ENCODE measurements at regions not wholly inside any gene's neighbourhood (a gene's known extent, or its start where the extent isn't known, plus 50 kb on each side); places are given as distances from the start of the nearest gene placed in this dataset.

- H3K9me3 ChIP-seq = peaks cover 19% of the 10 kb centered on the region
- H3K27me3 ChIP-seq = no peaks in the 10 kb centered on the region
- DNase-seq = no peak
- no peak overlapping the region for H3K4me3 ChIP-seq (ENCODE audit: low read depth, low read length)
- no peaks in the 10 kb centered on the region for H3K4me1 ChIP-seq
- no peaks in the 10 kb centered on the region for H3K36me3 ChIP-seq
- TF ChIP-seq CTCF (IDR thresholded peaks at IDR 0.05; ENCODE audit: low read depth, low read length) = no peak
These were observed 1775.3 kb downstream of the TP53TG3F start for GRCh38 chr16:35234679-35235078.

DNA sequence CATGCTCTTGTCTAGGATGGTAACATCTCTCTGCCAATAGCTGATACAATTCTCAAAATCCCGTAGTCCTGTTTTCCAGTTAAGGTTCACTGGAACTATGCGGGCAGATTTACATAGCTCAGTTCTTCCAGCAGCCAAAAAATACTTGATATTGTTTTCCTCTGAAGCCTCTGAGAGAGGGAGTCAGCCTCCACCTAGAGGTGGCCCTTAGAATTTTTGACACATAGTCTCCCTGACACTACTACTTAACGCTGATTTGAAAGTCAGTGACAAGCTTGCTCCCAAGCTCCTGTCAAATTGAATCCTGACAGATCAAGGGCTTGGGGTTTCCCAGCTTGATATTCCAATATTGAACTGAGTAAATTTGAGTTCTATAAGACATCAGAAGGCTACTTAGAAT is 1780.1 kb downstream of the TP53TG3F start:
- DNase-seq = no peak
- Histone ChIP-seq H3K27me3 (no peaks in the 10 kb centered on the region), H3K4me3 (ENCODE audit: low read depth, low read length) (no peak overlapping the region), H3K36me3 (no peaks in the 10 kb centered on the region), H3K9me3 (peaks cover 15% of the 10 kb centered on the region), H3K4me1 (no peaks in the 10 kb centered on the region)
- no peak for TF ChIP-seq CTCF (IDR thresholded peaks at IDR 0.05; ENCODE audit: low read depth, low read length)

GRCh38 chr16:35249051-35249450 is 1789.6 kb downstream of the TP53TG3F start:
- Histone ChIP-seq H3K9me3 (no peaks in the 10 kb centered on the region; the same call in 1 of the 2 replicates), H3K27me3 (no peaks in the 10 kb centered on the region), H3K4me1 (no peaks in the 10 kb centered on the region), H3K36me3 (no peaks in the 10 kb centered on the region), H3K4me3 (ENCODE audit: low read depth, low read length) (no peak overlapping the region)
- DNase-seq = no peak
- no peak for TF ChIP-seq CTCF (IDR thresholded peaks at IDR 0.05; ENCODE audit: low read depth, low read length)

DNA sequence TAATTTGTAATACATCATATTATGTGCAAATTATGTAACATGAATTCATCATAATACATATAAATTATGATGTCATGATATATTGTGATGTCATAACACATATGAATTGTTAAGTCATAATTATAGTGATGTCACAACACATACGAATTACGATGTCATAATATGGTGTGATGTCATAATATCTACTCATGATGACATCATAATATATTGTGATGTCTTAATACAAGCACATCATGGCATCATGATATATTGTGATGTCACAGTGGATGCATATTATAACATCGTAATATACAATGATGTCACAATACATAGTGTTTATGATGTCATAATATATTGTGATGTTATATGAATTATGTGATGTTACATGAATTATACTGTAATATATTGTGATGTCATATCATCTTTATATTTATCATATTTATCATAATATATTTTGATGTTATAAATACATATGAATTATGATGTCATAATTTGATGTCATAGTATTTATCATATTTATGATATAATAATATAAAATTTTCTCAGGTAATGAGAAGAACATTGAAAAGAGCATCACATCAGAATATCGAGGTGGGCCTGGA is 1793.0 kb downstream of the TP53TG3F start:
- no peak for DNase-seq
- Histone ChIP-seq H3K4me3 (ENCODE audit: low read depth, low read length) (no peak overlapping the region), H3K4me1 (no peaks in the 10 kb centered on the region), H3K36me3 (no peaks in the 10 kb centered on the region), H3K9me3 (no peaks in the 10 kb centered on the region; the same call in 1 of the 2 replicates), H3K27me3 (no peaks in the 10 kb centered on the region)
- no peak for TF ChIP-seq CTCF (IDR thresholded peaks at IDR 0.05; ENCODE audit: low read depth, low read length)

DNA sequence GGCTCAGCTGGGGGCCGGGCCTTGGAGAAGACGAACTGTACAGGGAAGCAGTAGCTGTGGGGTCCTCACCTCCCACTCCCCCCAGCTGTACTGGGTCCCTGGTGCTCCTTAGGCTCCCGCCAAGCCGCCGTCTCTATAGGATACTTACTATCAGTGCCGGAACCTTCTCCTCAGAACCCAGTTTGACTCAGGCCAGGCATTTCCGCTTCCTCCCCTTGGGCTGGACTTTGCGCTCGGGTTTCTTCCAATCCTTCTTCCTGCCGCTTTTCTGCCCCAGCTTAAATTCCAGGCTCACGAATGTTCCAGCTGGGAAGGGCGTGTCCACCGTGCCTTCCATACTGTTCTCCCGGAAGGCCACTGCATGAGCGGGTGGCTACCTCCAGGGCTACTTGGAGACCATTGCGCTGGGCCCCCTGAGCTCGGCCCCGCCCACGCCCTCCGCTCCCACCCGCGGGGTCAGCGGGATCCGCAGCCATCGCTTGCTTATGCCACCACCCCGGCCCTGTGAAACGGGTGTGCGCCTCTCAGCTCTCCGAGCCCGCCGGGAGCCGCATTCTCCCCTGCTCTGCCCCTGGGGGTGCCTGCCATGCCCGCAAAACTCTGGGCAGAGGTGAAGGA is 1795.9 kb downstream of the TP53TG3F start:
- Histone ChIP-seq H3K36me3 (no peaks in the 10 kb centered on the region), H3K4me3 (ENCODE audit: low read depth, low read length) (no peak overlapping the region), H3K4me1 (no peaks in the 10 kb centered on the region), H3K27me3 (no peaks in the 10 kb centered on the region), H3K9me3 (no peaks in the 10 kb centered on the region; the same call in none of the 2 replicates)
- TF ChIP-seq CTCF (IDR thresholded peaks at IDR 0.05; ENCODE audit: low read depth, low read length) = no peak
- no peak for DNase-seq

- H3K4me1 ChIP-seq = no peaks in the 10 kb centered on the region
- H3K4me3 ChIP-seq (ENCODE audit: low read depth, low read length) = no peak overlapping the region
- no peaks in the 10 kb centered on the region for H3K36me3 ChIP-seq
- no peaks in the 10 kb centered on the region; the same call in none of the 2 replicates for H3K9me3 ChIP-seq
- no peaks in the 10 kb centered on the region for H3K27me3 ChIP-seq
- no peak for TF ChIP-seq CTCF (IDR thresholded peaks at IDR 0.05; ENCODE audit: low read depth, low read length)
- no peak for DNase-seq
These were observed 1796.4 kb downstream of the TP53TG3F start for GRCh38 chr16:35255816-35256215.
